OCI-LY1 (cell line): ENCODE measurements at regions not wholly inside any gene's neighbourhood (a gene's known extent, or its start where the extent isn't known, plus 50 kb on each side); places are given as distances from the start of the nearest gene placed in this dataset.

ENCODE experiments used
- H2AFZ ChIP-seq: fragments of 200-600 bp; sonication (generic), shearing (Covaris generic); 2 replicates; pipeline ENCODE4 v1.6.0; 2014; ENCODE audit warnings: antibody characterized with exemption, mild to moderate bottlenecking, low read length
- H3F3A ChIP-seq: fragments of 200-600 bp; sonication (generic), shearing (Covaris generic); 2 replicates; pipeline ENCODE4 v1.6.0; 2014; ENCODE audit warnings: mild to moderate bottlenecking, antibody characterized with exemption, low read length, moderate library complexity; ENCODE audit not compliant: insufficient read depth
- H3K27ac ChIP-seq: fragments of 200-600 bp; sonication (generic); 2 replicates; pipeline ENCODE4 v1.5.1; 2014; ENCODE audit warnings: low read length, mixed run types, mild to moderate bottlenecking, low read depth; ENCODE audit not compliant: poor library complexity, severe bottlenecking
- H3K27me3 ChIP-seq: fragments of 200-600 bp; sonication (generic); 2 replicates; pipeline ENCODE4 v1.6.0; 2014; ENCODE audit warnings: antibody characterized with exemption, mild to moderate bottlenecking, low read length, moderate library complexity; ENCODE audit not compliant: insufficient read depth
- H3K36me3 ChIP-seq: fragments of 200-600 bp; sonication (generic); 2 replicates; pipeline ENCODE4 v1.6.1; 2014; ENCODE audit warnings: mild to moderate bottlenecking, antibody characterized with exemption, low read length, moderate library complexity, mixed read lengths; ENCODE audit not compliant: insufficient read depth
- H3K4me1 ChIP-seq: fragments of 200-600 bp; sonication (generic); 2 replicates; pipeline ENCODE4 v1.5.1; 2014; ENCODE audit warnings: mild to moderate bottlenecking, low read length, moderate library complexity; ENCODE audit not compliant: insufficient read depth, severe bottlenecking
- H3K4me2 ChIP-seq: fragments of 200-600 bp; sonication (generic), shearing (Covaris generic); 2 replicates; pipeline ENCODE4 v1.6.1; 2014; ENCODE audit warnings: low read length
- H3K4me3 ChIP-seq: fragments of 200-600 bp; sonication (generic); 2 replicates; pipeline ENCODE4 v1.5.1; 2014; ENCODE audit warnings: low read length, low read depth, mild to moderate bottlenecking, mixed read lengths; ENCODE audit not compliant: poor library complexity, severe bottlenecking
- H3K79me2 ChIP-seq: fragments of 200-600 bp; shearing (Covaris generic); 2 replicates; pipeline ENCODE4 v1.6.1; 2016; ENCODE audit warnings: mixed run types, low read length, mixed read lengths; ENCODE audit not compliant: insufficient read depth
- H3K9ac ChIP-seq: fragments of 200-600 bp; sonication (generic), shearing (Covaris generic); 2 replicates; pipeline ENCODE4 v1.6.1; 2014; ENCODE audit warnings: mild to moderate bottlenecking, low read length, mixed read lengths
- H3K9me2 ChIP-seq: fragments of 200-600 bp; sonication (generic), shearing (Covaris generic); 2 replicates; pipeline ENCODE4 v1.6.1; 2014; ENCODE audit warnings: low read depth, mild to moderate bottlenecking, low read length, mixed read lengths
- H3K9me3 ChIP-seq: fragments of 200-600 bp; shearing (Covaris generic); 2 replicates; pipeline ENCODE4 v1.6.1; 2014; ENCODE audit warnings: low read length, mixed read lengths
- H4K20me1 ChIP-seq: fragments of 200-600 bp; sonication (generic), shearing (Covaris generic); 2 replicates; pipeline ENCODE4 v1.6.0; 2016; ENCODE audit warnings: mild to moderate bottlenecking, low read length; ENCODE audit not compliant: insufficient read depth
- CTCF ChIP-seq: fragments of 200-600 bp; sonication (generic), shearing (Covaris generic); IDR thresholded peaks from 2 replicates; pipeline ENCODE4 v1.5.1; 2017; ENCODE audit warnings: mild to moderate bottlenecking, antibody characterized with exemption, low read length, moderate library complexity, mixed read lengths
- EZH2 ChIP-seq: fragments of 200-600 bp; sonication (generic), shearing (Covaris generic); IDR thresholded peaks from 2 replicates; pipeline ENCODE4 v1.8.0; 2017; ENCODE audit warnings: borderline replicate concordance, mixed run types, mild to moderate bottlenecking, antibody characterized with exemption, low read length, moderate library complexity, mixed read lengths

- Histone ChIP-seq H3K4me3 (no peak overlapping the region), H3K27ac (no peak overlapping the region), H3K9me3 (no peaks in the 10 kb centered on the region), H3K36me3 (no peaks in the 10 kb centered on the region), H4K20me1 (no peaks in the 10 kb centered on the region), H2AFZ (no peak overlapping the region), H3K9ac (no peak overlapping the region), H3K27me3 (no peaks in the 10 kb centered on the region; the same call in 1 of the 2 replicates), H3K4me2 (no peak overlapping the region), H3F3A (no peaks in the 10 kb centered on the region), H3K4me1 (no peaks in the 10 kb centered on the region), H3K79me2 (no peaks in the 10 kb centered on the region), H3K9me2 (no peaks in the 10 kb centered on the region)
- TF ChIP-seq CTCF (no peak), EZH2 (no peak)
Measured at GRCh38 chr19:31513841-31514240, 164.6 kb upstream of the TSHZ3 start.

- Histone ChIP-seq H3K27ac (no peak overlapping the region), H3F3A (no peaks in the 10 kb centered on the region), H3K9ac (no peak overlapping the region), H3K4me2 (no peak overlapping the region), H3K4me1 (no peaks in the 10 kb centered on the region), H4K20me1 (no peaks in the 10 kb centered on the region), H3K36me3 (no peaks in the 10 kb centered on the region), H3K9me2 (no peaks in the 10 kb centered on the region), H3K79me2 (no peaks in the 10 kb centered on the region), H2AFZ (no peak overlapping the region), H3K4me3 (no peak overlapping the region), H3K9me3 (no peaks in the 10 kb centered on the region), H3K27me3 (no peaks in the 10 kb centered on the region; the same call in 1 of the 2 replicates)
- TF ChIP-seq CTCF, result no peak
- no peak for TF ChIP-seq EZH2
Measured at GRCh38 chr19:31515931-31516330, 166.7 kb upstream of the TSHZ3 start.

DNA sequence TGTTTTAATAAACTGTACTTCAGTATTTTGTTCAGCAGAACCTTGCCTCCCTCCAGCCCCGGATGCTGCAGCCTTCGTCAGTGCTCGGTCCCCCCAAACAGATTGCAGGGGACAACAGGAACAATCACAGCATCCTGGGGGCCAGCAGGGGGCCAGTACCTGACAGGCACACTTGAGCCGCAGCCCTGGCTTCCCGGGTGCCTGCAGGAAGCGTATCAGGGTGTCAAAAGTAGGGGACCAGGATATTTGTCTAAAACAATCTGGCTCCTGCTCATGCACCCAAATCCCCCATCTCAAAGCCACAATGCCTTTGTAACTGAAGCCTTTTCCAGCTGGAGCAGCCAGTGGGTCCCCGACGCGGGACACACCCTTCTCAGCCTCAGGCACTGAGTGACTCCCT is 167.5 kb upstream of the TSHZ3 start:
- H4K20me1 ChIP-seq, result no peaks in the 10 kb centered on the region
- no peak overlapping the region for H2AFZ ChIP-seq
- H3F3A ChIP-seq, result no peaks in the 10 kb centered on the region
- no peak overlapping the region for H3K4me3 ChIP-seq
- H3K9ac ChIP-seq, result no peak overlapping the region
- no peaks in the 10 kb centered on the region for H3K4me1 ChIP-seq
- H3K4me2 ChIP-seq, result no peak overlapping the region
- no peak for TF ChIP-seq CTCF
- TF ChIP-seq EZH2, result no peak
- H3K9me3 ChIP-seq, result no peaks in the 10 kb centered on the region
- H3K27ac ChIP-seq, result no peak overlapping the region
- no peaks in the 10 kb centered on the region for H3K9me2 ChIP-seq
- H3K36me3 ChIP-seq, result no peaks in the 10 kb centered on the region
- no peaks in the 10 kb centered on the region; the same call in 1 of the 2 replicates for H3K27me3 ChIP-seq
- no peaks in the 10 kb centered on the region for H3K79me2 ChIP-seq
